A549 (cell line): ENCODE measurements at regions not wholly inside any gene's neighbourhood (a gene's known extent, or its start where the extent isn't known, plus 50 kb on each side); places are given as distances from the start of the nearest gene placed in this dataset.

Experiments used
- ATAC-seq, 2 experiments: fragments of 200-7000 bp in 1 of 2; fragments of >200 bp in 1 of 2; cut with Nextera tagmentation in 1 of 2; cut with Tn5 transposase in 1 of 2; 3 replicates each; pipeline versions ENCODE4 v1.8.0 to v1.9.1; 2018 to 2020; ENCODE audit warnings: mild to moderate bottlenecking in 1 of 2, moderate library complexity in 1 of 2
- CTCF ChIA-PET: fragments of 300-600 bp; sonication (Branson Sonifier 250); formaldehyde crosslinking; extraction: SDS; loops from one replicate; lab custom pipeline; 2021; ENCODE audit warnings: antibody characterized with exemption, inconsistent platforms; lab: Yijun Ruan, JAX
- POLR2A ChIA-PET: fragments of 350-600 bp; formaldehyde crosslinking; extraction: SDS; loops from one replicate; lab custom pipeline; 2021; ENCODE audit warnings: antibody characterized with exemption, inconsistent platforms; lab: Yijun Ruan, JAX
- DNase-seq, 2 experiments: peaks; one replicate each; pipeline versions ENCODE4 v3.0.0 to v3.0.0-alpha.2; 2011 to 2016; ENCODE audit warnings: low read depth in 1 of 2, low spot score in 1 of 2
- FAIRE-seq: peaks from 2 replicates; lab custom pipeline; 2011; peaks lifted over from hg19 to GRCh38; lab: Jason Lieb, UNC
- H3K27ac ChIP-seq, 2 experiments: fragments of >200 bp; sonication (Bioruptor Twin); formaldehyde crosslinking; 3 replicates each; pipeline ENCODE4 v1.5.1; 2016 to 2017
- H3K4me1 ChIP-seq: fragments of >200 bp; sonication (Bioruptor Twin); formaldehyde crosslinking; 3 replicates; pipeline ENCODE4 v1.6.1; 2016
- H3K4me2 ChIP-seq: fragments of >200 bp; sonication (Bioruptor Twin); formaldehyde crosslinking; 3 replicates; pipeline ENCODE4 v1.6.1; 2016
- H3K4me3 ChIP-seq: fragments of >200 bp; sonication (Bioruptor Twin); formaldehyde crosslinking; 3 replicates; pipeline ENCODE4 v1.5.1; 2016
- H3K9me3 ChIP-seq: fragments of >200 bp; sonication (Bioruptor Twin); formaldehyde crosslinking; 3 replicates; pipeline ENCODE4 v1.6.1; 2016
- CBX8 ChIP-seq: fragments of 200-600 bp; sonication (generic); IDR thresholded peaks from 2 replicates; pipeline ENCODE4 v1.6.1; 2016
- CTCF ChIP-seq: fragments of >200 bp; sonication (Bioruptor Twin); formaldehyde crosslinking; IDR thresholded peaks from 3 replicates; pipeline ENCODE4 v1.5.1; 2016
- EHMT2 ChIP-seq: fragments of 200-600 bp; sonication (generic); IDR thresholded peaks from 2 replicates; pipeline ENCODE4 v1.6.1; 2016; ENCODE audit warnings: antibody characterized with exemption, low read depth, mild to moderate bottlenecking, moderate library complexity
- ESRRA ChIP-seq: fragments of 150-350 bp; IDR thresholded peaks from 2 replicates; pipeline ENCODE4 v1.6.1; 2014; ENCODE audit warnings: mild to moderate bottlenecking, low read length, borderline replicate concordance
- FOSL2 ChIP-seq, 2 experiments: fragments of 450-650 bp in 1 of 2; fragments of >200 bp in 1 of 2; sonication (Bioruptor Twin) in 1 of 2; formaldehyde crosslinking; IDR thresholded peaks; 2 replicates each; pipeline versions ENCODE4 v1.5.0 to v1.6.1; 2016 to 2020; ENCODE audit warnings: mild to moderate bottlenecking in 1 of 2, moderate library complexity in 1 of 2
- JUNB ChIP-seq: fragments of >200 bp; sonication (Bioruptor Twin); formaldehyde crosslinking; IDR thresholded peaks from 2 replicates; pipeline ENCODE4 v1.6.1; 2016
- KDM1A ChIP-seq: fragments of 200-600 bp; sonication (generic); IDR thresholded peaks from 2 replicates; pipeline ENCODE4 v1.6.1; 2016; ENCODE audit warnings: low read depth, mild to moderate bottlenecking
- MAFK ChIP-seq: fragments of 450-650 bp; IDR thresholded peaks from 2 replicates; pipeline ENCODE4 v1.6.1; 2014; ENCODE audit not compliant: partially characterized antibody
- MAZ ChIP-seq: fragments of 150-350 bp; IDR thresholded peaks from 2 replicates; pipeline ENCODE4 v1.6.1; 2014; ENCODE audit warnings: antibody characterized with exemption, low read depth, low read length, borderline replicate concordance
- MYC ChIP-seq: IDR thresholded peaks from 2 replicates; pipeline ENCODE4 v1.6.1; 2012; ENCODE audit warnings: mild to moderate bottlenecking, inconsistent platforms, low read length, improper control_type of control experiment, borderline replicate concordance
- NFE2L2 ChIP-seq: fragments of 150-350 bp; conservative IDR thresholded peaks from 2 replicates; pipeline ENCODE4 v1.6.1; 2014; ENCODE audit warnings: low read length
- NR3C1 ChIP-seq: fragments of >200 bp; sonication (Bioruptor Twin); formaldehyde crosslinking; IDR thresholded peaks from 3 replicates; pipeline ENCODE4 v1.6.1; 2017
- POLR2AphosphoS2 ChIP-seq: conservative IDR thresholded peaks from 2 replicates; pipeline ENCODE4 v1.6.1; 2012; ENCODE audit warnings: low read length, improper control_type of control experiment, inconsistent platforms
- RAD21 ChIP-seq, 2 experiments: fragments of >200 bp in 1 of 2; sonication (Bioruptor Twin) in 1 of 2; formaldehyde crosslinking in 1 of 2; IDR thresholded peaks in 1 of 2; conservative IDR thresholded peaks in 1 of 2; 2 replicates in 1 of 2; 3 replicates in 1 of 2; pipeline ENCODE4 v1.6.1; 2012 to 2018; ENCODE audit warnings: inconsistent platforms in 1 of 2
- RCOR1 ChIP-seq: fragments of 150-350 bp; IDR thresholded peaks from 2 replicates; pipeline ENCODE4 v1.6.1; 2014; ENCODE audit warnings: antibody characterized with exemption, low read length, low read depth
- REST ChIP-seq: fragments of 200-600 bp; sonication (generic); IDR thresholded peaks from 2 replicates; pipeline ENCODE4 v1.6.1; 2016; ENCODE audit warnings: antibody characterized with exemption, mild to moderate bottlenecking, moderate library complexity
- RFX5 ChIP-seq: fragments of 450-650 bp; IDR thresholded peaks from 2 replicates; pipeline ENCODE4 v1.7.1; 2014; ENCODE audit warnings: antibody characterized with exemption, mild to moderate bottlenecking, moderate library complexity
- SMC3 ChIP-seq: fragments of >200 bp; sonication (Bioruptor Twin); formaldehyde crosslinking; IDR thresholded peaks from 3 replicates; pipeline ENCODE4 v1.6.1; 2018; ENCODE audit warnings: inconsistent platforms
- TP53 ChIP-seq: fragments of 250-450 bp; sonication (Bioruptor Pico); IDR thresholded peaks from 2 replicates; pipeline ENCODE4 v1.5.0; 2021; ENCODE audit warnings: mild to moderate bottlenecking, moderate library complexity
- USF2 ChIP-seq: fragments of 450-650 bp; IDR thresholded peaks from 2 replicates; pipeline ENCODE4 v1.6.1; 2014; ENCODE audit warnings: antibody characterized with exemption
- ZNF302 ChIP-seq: fragments of 250-450 bp; sonication (Bioruptor Pico); IDR thresholded peaks from 2 replicates; pipeline ENCODE4 v1.9.0; 2021; ENCODE audit warnings: inconsistent platforms, mild to moderate bottlenecking, moderate library complexity
- ZSCAN20 ChIP-seq: fragments of 250-450 bp; sonication (Bioruptor Pico); IDR thresholded peaks from 2 replicates; pipeline ENCODE4 v1.8.0; 2022; ENCODE audit warnings: mild to moderate bottlenecking, moderate library complexity
- WGBS: methylation state at CpG from one replicate; pipeline ENCODE4 v1.1.6; 2017; ENCODE audit errors: missing lambda C conversion rate; 5-methylcytosine and 5-hydroxymethylcytosine counted together
- TF ChIP-seq, protein P1 (sequence below): IDR thresholded peaks from 2 replicates; pipeline ENCODE4 v1.6.1; 2012; ENCODE audit warnings: low read depth, borderline replicate concordance

GRCh38 chr16:35409503-35409902 lies 1950.1 kb downstream of the TP53TG3F start:
- 2% methylated on average over 1 of the region's 1 CpG for WGBS
- FAIRE-seq (no peak), DNase-seq (no peak), ATAC-seq (no peak)
- POLR2A ChIA-PET = no interaction called here
- Histone ChIP-seq H3K9me3 (no peaks in the 10 kb centered on the region), H3K4me3 (no peak overlapping the region), H3K4me2 (no peak overlapping the region), H3K27ac (no peak overlapping the region), H3K4me1 (no peaks in the 10 kb centered on the region)
- no peak for TF ChIP-seq CTCF
- TF ChIP-seq, protein P1, sequence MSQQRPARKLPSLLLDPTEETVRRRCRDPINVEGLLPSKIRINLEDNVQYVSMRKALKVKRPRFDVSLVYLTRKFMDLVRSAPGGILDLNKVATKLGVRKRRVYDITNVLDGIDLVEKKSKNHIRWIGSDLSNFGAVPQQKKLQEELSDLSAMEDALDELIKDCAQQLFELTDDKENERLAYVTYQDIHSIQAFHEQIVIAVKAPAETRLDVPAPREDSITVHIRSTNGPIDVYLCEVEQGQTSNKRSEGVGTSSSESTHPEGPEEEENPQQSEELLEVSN = no peak
- no peak for TF ChIP-seq MAFK
- no peak for TF ChIP-seq NR3C1
- TF ChIP-seq FOSL2 (IDR thresholded peaks at IDR 0.05) = no peak
- TF ChIP-seq FOSL2 (CRISPR knock-in tag; IDR thresholded peaks at IDR 0.05) = peak; percentile 39; the same call in 1 of the 2 replicates
- TF ChIP-seq ZSCAN20 (CRISPR knock-in tag) = no peak
- CTCF ChIA-PET = no interaction called here

- no peaks in the 10 kb centered on the region for H3K9me3 ChIP-seq
- TF ChIP-seq EHMT2 (no peak), TP53 (no peak), RCOR1 (no peak), ZNF302 (CRISPR knock-in tag) (no peak)
Observed at GRCh38 chr16:35410438-35410837, 1951.0 kb downstream of the TP53TG3F start.

GRCh38 chr16:35411156-35411555 lies 1951.7 kb downstream of the TP53TG3F start:
- no peak for DNase-seq
- WGBS = 11% methylated on average over 1 of the region's 1 CpG
- no peaks in the 10 kb centered on the region for H3K9me3 ChIP-seq
- FAIRE-seq = no peak
- H3K4me1 ChIP-seq = no peaks in the 10 kb centered on the region
- TF ChIP-seq MYC (no peak), SMC3 (no peak), CTCF (no peak), RCOR1 (no peak), MAZ (no peak), CBX8 (no peak), USF2 (no peak), NR3C1 (no peak), JUNB (no peak), RAD21 (conservative IDR thresholded peaks at IDR 0.05 in 1 of 2, IDR thresholded peaks at IDR 0.05 in 1 of 2) (no peak), REST (no peak), ESRRA (no peak), KDM1A (no peak), NFE2L2 (no peak), POLR2AphosphoS2 (no peak), RFX5 (no peak)
- ChIA-PET CTCF (no interaction called here), POLR2A (no interaction called here)
- no peak overlapping the region for H3K4me2 ChIP-seq
- H3K27ac ChIP-seq = no peak overlapping the region
- no peak for ATAC-seq
- no peak overlapping the region for H3K4me3 ChIP-seq

More at GRCh38 chr16:35410438-35410837, 1951.0 kb downstream of the TP53TG3F start:
- ChIA-PET POLR2A (no interaction called here), CTCF (no interaction called here)
- ATAC-seq (no peak), DNase-seq (no peak), FAIRE-seq (no peak)
- no peak overlapping the region for H3K27ac ChIP-seq
- H3K4me2 ChIP-seq = no peak overlapping the region
- H3K4me3 ChIP-seq = no peak overlapping the region
- no peaks in the 10 kb centered on the region for H3K4me1 ChIP-seq
